HG03457 (cell line): ENCODE measurements at regions not wholly inside any gene's neighbourhood (a gene's known extent, or its start where the extent isn't known, plus 50 kb on each side); places are given as distances from the start of the nearest gene placed in this dataset.

Source experiments
- ATAC-seq: cut with Tn5 transposase; IDR thresholded peaks from one replicate; pipeline ENCODE4 v1.9.1; 2021; ENCODE audit warnings: moderate number of reproducible peaks; ENCODE audit not compliant: unreplicated experiment

DNA sequence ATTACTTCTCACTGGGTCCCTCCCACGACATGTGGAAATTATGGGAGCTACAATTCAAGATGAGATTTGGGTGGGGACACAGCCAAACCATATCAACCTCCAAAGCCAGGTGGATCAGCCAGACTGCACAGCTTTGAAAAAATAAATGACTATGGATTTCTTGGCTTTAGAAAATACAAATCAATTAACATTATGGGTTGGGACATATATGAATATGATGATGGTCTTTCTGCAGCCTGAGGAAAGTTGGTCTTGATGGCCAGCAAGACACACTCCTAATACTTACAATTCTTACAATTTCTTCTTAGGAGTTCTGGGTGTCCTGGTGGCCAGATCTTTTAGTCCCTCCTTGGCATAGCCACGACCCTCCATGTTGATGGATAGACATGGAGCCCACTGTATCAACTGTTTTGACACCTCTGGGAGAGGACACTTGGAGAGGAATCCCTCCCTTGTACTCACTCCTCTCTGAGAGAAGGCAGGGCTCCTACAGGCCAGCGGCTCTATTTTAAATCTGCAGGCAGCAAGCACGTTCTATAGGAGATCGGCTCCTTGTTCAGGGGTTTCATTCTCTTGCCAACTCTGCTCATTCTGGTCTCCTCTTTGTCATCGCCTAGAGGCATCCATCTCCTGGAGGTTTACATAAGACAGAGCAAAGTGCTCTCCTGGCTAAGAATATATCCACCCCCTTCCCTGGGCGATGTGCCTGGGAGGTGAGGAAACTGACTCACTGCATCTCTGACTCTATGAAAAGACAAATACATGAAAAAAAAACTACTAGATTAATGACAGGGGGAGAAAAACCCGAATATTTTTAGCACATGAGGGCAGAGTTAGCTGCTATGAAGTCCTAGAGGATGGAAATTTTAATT lies 145.9 kb downstream of the CARTPT start:
- ATAC-seq, result no peak

DNA sequence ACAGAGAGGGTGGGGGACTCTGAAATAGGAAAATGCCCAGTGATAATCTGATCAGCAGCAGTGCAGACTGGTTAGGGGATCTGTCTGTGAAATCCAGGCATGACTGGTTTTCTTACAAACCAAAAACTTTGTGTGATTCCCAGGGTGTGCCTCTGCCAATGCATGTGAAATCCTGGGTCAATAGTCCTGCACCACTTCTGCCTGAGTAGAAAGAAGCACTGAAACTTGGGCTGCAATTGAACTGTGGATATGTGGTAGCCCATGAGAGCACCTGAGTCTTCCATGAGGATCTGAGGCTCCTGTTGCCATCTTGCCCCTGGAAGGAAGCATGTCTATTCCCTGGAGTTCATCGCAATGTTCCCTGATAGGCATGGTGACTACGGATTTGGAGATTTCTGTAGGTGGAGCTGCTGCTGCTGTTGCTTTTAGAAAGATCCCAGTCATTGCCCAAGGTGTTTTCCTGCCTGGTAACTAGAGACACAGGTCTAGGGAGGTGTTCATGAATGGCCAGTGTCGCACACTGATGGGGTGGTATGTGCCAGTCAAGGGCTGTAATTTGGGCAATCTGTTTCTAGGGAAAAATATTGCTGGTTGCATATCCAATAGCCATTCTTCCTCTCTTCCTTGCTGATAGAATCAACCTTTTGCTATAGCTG lies 146.7 kb downstream of the CARTPT start:
- ATAC-seq, result no peak

DNA sequence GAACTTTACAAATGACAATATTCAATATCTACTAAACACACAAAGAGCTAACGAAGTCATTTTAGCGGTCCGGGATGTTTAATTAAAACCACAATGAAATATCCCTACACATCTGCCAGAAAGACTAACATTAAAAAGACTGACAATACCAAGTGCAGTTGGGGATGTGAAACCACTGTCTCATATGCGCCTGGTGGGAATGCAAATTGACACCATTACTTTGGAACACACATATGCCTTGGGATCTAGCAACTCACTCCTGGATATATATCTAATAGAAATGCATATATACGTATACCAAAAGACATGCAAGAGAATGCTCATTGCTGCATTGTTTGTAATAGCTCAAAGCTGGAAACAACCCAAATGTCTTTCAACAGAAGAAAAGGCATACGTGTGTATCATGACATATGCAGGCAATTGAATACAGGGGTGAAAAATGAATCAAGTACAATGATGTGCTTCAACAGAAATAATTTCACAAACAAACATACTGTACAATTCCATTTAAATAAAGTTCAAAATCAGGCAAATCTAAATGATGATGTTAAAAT lies 153.3 kb downstream of the CARTPT start:
- no peak for ATAC-seq

DNA sequence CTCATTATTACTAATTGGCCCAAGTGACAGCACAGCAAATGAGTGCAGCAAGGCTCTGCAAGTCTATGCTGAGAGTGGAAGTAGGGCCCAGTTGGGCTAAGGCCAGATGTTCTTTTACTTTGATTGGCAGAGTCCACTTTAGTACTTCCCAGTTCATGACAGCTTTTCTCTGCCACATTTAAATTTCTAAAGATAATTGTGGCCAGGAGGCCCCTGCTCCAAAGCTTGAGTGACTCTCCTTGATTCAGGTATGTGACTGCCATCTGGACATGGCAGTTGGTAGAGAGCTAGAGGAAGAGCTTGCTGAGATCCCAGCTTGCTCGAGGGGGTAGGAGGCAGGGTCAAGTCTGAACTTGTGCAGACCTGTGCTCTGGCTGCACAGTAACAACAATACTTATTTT lies 154.1 kb downstream of the CARTPT start:
- no peak for ATAC-seq

DNA sequence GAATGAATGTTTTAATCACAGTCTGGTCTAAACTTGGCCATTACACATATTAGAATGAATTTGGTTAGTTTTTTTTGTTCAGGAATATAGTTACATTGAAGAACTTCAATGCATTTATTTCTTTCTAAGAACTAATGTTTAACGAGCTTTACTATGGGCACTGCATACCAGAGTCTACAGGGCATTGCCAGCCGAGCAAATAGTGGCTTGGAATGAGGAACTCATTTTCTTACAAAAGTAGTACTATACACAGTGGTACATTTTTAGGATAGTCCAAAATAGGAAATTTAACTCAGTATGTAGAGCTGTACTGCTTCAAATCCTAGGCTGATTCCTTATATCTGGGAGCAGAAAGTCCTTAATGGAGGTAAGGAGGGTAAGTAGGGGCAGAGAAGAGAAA lies 155.4 kb downstream of the CARTPT start:
- ATAC-seq, result no peak

- no peak for ATAC-seq
Observed at GRCh38 chr5:71877511-71877910, 158.4 kb downstream of the CARTPT start.

- ATAC-seq, result no peak
Observed at GRCh38 chr5:71880536-71880935, 161.5 kb downstream of the CARTPT start.

DNA sequence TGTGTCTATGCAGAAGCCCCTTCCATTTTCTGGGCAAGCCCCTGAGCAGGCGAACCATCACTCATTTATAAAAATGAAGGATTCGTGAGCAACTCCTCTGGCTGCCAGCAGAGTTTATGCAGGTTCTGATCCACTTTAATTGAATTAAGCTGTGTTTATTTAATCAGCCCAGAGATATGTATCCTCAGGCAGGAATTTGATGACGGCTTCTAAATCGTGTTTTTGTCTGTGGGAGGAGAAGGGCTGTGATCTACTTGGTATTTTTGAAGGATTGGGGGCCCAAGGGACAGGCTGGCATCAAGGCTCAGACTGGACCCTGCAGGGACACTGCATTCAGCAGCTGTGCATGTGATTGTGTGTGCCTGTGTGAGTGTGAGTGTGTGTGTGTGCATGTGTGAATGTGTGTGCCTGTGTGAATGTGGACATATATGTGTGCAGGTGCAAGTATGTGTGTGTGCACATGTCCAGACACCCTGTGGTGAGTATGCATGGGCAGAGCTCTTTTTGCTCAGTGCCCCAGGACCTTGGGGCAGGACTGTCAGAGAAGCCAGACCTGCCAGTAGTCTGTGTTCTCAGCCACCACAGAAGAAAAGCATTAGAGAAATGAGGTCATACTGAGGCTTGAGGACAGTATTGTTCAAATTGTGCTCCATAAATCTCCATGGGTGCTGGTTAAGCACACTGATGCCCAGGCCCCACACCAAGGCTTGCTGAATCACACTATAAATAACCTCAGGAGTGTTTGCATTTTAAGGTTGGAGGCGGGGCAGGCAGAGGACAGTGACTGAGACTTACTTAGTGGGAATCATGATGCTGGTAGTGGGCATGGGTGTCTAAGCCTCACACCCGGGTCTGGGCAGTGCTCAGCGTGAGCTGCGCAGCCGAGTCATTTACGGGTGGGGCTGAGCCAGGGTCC lies 164.0 kb downstream of the CARTPT start:
- no peak for ATAC-seq

DNA sequence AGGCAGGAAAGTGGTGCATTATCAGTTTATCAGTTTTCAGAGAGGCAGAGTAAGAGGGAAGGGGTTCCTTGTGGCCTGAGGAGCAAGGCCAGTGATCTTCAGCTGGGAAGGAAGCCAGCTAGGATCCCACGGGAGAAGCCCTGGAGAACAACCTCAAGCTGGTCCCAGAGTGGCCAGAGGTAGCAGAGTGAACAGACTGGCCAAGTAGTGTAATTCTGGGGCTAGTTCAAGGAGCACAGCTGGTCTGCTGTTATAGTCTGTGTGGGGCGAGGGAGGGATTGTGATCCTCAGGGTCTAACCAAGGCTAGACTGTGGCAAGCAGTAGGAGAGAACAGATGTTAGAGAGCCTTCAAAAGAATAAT lies 164.6 kb downstream of the CARTPT start:
- ATAC-seq, result no peak

DNA sequence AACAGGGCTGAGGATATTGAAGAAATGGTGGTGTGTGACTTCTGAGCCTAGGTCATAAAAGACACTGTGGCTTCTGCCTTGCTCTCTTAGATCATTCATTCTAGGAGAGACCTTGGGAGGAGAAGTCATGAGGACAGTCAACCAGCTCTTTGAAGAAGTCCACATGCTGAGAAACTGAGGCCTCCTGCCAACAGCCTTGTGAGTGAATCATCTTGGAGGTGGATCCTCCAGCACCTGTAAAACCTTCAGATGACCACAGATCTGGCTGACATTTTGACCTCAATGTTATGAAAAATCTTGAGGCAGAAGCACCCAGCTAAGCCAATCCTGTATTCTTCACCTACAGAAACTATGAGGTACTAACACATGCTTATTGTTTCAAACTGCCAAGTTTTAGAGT lies 165.9 kb downstream of the CARTPT start:
- ATAC-seq, result no peak

GRCh38 chr5:71886406-71886805 lies 167.3 kb downstream of the CARTPT start:
- ATAC-seq, result no peak

DNA sequence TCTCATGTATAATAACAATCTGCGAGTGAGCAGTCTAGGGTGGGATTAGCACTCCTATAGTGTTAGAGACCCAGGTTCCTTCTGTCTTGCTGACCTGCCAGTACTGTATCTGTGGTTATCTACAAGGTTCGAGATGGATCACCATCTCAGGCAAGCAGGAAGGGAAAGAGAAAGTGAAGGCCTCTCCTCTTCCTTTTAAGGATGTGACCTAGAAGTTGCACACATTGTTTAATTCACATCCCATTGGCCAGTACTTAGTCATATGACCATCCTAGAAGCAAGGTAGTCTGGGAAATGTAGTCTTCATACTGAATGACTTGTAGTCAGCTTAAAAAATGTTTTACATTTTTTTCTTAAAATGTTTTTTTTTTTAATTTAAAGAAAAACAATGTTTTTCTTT lies 168.6 kb downstream of the CARTPT start:
- peak; percentile 96 for ATAC-seq

- no peak for ATAC-seq
Observed at GRCh38 chr5:71891406-71891805, 172.3 kb downstream of the CARTPT start.

- no peak for ATAC-seq
Observed at GRCh38 chr5:71891856-71892255, 172.8 kb downstream of the CARTPT start.

GRCh38 chr5:71892641-71893365 lies 173.7 kb downstream of the CARTPT start:
- no peak for ATAC-seq

DNA sequence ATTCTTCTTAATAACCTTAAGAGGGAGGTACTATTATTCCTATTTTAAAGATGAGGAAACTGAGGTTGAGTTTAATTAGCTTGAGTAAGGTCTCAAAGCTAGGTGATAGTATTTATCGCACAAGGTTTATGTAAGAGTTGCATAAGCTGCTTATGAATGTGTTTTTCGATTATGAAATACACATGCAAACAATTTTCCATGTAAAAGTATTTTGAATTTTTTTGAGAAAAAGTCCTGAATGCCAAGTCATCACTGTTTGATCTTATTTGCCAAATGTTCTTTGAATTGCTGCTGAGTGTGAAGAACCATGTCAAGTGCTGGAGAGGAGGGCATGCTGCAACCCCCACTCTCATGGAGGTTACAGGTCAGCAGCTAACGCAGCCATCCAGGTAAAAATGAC lies 174.4 kb downstream of the CARTPT start:
- no peak for ATAC-seq

DNA sequence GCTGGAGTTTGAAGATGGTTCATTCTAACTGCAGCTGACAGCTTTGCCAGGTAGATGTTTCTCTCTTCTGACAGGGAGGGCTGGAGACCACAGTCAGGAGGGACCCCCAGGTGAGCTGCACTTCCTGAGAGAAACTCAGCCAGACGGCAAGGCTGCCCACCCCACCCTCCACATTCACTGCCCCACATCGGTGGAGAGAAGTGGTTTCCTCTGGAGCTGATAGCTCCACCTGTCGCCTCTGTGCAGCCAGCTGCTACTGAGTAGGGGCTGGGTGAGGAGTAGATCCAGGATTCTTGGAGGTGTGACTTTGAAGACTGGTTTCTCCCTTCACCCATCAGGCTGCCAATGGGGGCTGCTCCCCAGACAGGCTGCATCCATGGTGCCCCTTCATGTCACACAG lies 175.0 kb downstream of the CARTPT start:
- ATAC-seq, result no peak

DNA sequence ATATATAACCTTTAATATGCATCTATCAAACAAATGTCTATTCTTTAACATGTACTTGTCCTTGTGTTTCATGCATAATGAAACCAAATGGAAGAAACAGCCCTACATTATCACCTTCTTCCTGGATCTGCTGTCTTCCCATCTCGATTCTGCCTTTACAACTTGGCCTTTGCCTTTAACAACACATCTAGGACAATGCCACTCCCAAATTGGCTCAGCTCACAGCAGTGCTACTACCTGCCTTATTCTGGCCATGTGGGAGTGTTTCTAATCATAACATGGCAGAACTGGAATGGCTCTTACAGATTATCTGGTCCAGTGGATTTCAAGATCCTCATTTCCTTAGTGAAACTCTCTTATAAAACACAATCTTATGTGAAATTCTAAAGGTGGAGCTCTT lies 176.5 kb downstream of the CARTPT start:
- no peak for ATAC-seq

DNA sequence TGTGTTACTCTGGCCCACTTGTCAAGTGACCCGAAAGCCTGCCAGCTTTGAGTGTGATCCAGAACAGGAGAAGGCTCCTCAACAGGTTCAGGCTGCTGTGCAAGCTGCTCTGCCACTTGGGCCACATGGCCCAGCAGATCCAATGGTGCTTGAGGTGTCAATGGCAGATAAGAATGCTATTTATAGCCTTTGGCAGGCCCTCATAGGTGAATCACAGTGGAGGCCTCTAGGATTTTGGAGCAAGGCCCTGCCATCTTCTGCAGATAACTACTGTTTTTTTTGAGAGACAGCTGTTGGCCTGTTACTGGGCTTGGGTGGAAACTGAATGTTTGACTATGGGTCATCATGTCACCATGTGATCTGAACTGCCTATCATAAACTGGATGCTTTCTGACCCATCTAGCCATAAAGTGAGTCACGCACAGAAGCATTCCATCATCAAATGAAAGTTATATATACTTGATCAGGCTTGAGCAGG lies 180.8 kb downstream of the CARTPT start:
- ATAC-seq, result no peak

DNA sequence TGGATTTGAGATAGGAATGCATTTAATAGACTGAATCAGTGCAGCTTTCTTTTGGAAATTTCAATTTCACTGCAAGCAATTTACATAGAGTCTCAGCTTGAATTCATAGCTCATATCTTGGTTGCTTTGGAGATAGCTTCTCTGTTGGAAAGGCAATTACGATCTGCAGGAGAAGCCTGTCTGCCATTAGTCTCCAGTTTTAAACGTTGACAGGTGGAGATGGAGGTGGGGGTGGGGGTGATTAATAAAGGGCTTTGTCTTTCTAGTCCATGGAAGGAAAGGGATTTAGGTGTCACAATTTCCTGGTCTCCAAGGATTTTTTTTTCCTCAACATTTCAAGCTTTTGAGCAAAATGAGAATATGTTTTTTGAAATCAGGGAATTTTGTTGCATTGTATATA lies 184.7 kb downstream of the CARTPT start:
- ATAC-seq, result no peak
